AG09319 (cell line): ENCODE measurements at regions not wholly inside any gene's neighbourhood (a gene's known extent, or its start where the extent isn't known, plus 50 kb on each side); places are given as distances from the start of the nearest gene placed in this dataset.

Experiments
- DNase-seq: peaks from one replicate; pipeline ENCODE4 v3.0.0-alpha.2; 2010; ENCODE audit warnings: low read depth; ENCODE audit errors: extremely low read depth
- TF ChIP-seq, protein P1 (sequence below): IDR thresholded peaks from 2 replicates; pipeline ENCODE4 v1.5.1; 2011; ENCODE audit warnings: low read depth, mild to moderate bottlenecking, inconsistent platforms, low read length, moderate library complexity

DNA sequence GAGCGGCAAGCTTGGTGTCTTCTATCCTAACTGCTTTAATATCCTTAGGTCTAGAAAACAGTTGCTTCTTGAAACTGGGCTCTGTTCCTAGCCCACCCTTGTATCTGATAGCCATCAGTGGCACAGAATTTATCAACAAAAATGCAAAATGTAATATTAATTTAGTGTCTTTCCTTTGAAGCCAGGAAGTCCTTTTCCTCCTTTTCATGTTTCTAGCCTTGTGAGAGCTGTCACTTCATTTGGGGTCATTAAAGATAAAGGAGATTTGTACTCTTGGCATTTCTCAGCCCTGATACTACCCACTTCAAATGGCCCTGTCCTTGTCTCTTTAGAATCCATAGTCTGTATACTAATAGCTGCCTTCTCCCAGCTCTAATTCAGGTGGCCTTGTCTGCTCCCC, 111.0 kb downstream of the GAS1 start:
- DNase-seq, result no peak
- TF ChIP-seq, protein P1, sequence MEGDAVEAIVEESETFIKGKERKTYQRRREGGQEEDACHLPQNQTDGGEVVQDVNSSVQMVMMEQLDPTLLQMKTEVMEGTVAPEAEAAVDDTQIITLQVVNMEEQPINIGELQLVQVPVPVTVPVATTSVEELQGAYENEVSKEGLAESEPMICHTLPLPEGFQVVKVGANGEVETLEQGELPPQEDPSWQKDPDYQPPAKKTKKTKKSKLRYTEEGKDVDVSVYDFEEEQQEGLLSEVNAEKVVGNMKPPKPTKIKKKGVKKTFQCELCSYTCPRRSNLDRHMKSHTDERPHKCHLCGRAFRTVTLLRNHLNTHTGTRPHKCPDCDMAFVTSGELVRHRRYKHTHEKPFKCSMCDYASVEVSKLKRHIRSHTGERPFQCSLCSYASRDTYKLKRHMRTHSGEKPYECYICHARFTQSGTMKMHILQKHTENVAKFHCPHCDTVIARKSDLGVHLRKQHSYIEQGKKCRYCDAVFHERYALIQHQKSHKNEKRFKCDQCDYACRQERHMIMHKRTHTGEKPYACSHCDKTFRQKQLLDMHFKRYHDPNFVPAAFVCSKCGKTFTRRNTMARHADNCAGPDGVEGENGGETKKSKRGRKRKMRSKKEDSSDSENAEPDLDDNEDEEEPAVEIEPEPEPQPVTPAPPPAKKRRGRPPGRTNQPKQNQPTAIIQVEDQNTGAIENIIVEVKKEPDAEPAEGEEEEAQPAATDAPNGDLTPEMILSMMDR, result no peak

DNA sequence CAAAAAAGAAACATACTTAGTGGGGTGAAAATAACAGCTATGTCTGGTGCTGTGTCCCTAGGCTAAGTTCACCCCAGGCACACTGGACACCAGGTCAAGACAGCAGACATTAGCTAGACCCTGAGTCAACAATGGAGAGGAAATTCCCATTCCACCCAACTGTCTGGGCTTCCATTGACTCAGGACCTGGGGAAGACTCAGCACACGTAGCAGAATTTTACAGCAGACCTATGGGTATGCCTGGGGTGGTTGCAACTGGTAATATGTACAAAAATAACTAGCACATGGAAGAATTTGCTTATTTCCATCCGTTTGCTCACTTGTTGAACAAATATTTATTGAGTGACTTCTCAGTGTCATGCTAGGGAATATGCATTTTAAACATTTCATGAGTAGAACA, 117.0 kb downstream of the GAS1 start:
- DNase-seq, result no peak
- TF ChIP-seq, protein P1, result no peak

DNA sequence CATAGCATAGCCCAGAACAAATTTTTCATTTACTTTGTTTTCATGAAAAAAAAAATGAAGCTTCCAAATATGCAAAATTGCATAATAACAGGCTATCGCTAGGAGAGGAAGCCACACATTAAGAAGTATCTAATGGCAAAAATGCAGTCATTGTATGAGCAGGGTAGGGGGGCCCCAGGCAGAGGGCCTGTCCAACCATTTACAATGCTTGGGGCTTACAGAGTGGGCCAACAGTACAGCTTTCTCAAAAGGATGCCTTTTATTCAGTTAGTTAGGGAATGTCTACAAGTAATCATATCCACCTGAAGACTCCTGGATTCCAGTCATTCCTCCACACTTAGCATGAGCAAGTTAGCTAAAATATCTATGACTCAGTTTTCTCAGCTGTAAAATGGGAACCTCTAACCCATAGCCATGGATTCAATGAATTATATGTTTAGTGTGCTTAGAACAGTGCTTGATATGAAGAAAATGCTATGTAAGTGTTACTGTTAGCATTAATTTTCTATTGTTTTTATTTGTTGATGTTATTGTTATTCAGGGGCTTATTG, 117.7 kb downstream of the GAS1 start:
- TF ChIP-seq, protein P1, result no peak
- DNase-seq, result no peak

DNA sequence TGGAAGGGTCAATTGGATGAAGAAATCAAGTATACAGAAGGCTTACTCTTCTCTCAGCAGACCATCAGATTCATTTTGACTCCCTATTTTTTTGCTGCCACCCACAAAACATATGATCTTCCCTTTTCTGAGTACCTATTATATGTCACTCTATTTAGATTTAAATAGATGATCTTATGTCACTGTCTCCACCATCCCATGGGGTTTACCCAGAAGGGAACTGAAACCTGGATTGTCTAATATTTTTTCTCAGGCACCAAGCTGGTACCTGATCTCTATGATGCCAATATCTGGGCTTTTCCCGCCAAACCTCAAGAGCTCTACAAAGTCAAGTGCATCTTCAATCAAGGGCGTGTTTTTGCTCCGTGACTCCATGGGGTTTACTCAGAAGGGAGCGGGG, 118.7 kb downstream of the GAS1 start:
- no peak for DNase-seq
- TF ChIP-seq, protein P1, result no peak

DNA sequence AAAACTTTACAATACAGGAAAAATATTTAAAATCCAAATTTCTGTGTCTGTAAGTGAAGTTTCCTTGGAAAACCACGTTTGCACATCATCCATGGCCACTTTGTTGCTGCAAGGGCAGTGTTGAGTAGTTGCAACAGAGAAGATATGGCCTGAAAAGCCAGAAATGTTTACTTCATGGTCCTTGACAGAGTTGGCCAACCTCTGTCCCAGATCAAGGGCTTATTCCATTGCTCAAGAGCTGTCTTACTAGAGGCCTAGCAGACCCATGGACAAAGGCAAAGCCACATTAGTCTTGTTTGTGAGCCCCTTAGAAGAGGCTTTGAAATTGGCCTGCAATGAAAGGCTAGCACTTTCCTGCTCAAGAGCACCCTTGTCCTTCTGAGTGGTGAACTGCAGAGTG, 119.4 kb downstream of the GAS1 start:
- peak; percentile 42 for DNase-seq
- TF ChIP-seq, protein P1, result no peak

DNA sequence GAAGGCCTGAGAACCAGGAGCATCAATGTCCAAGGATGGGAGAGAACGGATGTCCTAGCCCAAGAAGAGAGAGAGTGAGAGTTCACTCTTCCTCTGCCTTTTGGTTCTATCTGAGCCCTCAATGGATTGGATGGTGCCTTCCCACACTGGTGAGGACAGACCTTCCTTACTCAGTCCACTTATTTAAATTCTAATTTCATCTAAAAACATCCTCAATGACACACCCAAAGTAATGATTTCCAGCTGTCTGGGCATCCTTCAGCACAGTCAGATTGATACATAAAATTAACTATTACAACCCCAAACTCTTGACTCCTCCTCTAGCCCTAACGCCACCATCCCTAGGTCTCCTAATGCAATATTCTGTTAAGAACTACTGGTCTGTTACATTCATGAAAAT, 122.0 kb downstream of the GAS1 start:
- no peak for DNase-seq
- TF ChIP-seq, protein P1, result no peak

DNA sequence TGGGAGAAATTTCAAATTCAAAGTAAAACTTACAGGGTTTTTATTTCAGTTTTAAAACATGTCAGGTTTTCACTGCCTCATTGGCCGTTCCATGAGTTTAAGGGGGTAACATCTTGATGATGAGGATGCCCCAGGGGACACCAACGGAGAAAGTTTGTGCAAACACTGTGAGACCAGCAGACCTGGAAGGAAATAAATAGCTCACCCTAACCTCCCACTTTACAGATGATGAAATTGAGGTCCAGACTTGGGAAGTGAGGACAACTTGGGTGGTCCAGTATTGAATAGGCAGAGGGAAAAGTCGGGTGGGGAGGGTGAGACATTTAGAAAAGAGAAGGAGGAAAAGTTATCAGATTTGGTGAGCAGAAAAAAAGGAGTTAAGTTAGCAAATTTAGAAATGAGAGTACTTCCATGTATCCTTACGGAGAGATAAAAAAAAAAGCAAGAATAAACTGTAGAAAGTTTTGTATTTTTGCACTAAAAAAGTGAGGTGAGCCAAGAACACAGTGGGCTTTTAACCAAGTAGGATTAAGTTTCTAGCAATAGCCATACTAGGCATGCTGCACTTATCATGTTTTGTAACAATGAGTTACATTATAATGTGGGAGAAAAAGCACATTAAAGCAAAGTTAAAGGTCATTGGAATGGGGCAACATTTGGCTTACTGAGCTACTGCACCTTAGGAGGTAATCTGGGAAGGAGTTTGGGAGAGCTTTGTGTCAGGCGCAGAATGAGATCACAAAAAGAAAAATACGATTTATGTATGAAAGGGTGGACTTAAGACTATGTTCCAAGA, 125.1 kb downstream of the GAS1 start:
- TF ChIP-seq, protein P1, result no peak
- no peak for DNase-seq
